Right lobe of liver (tissue), 4 donors: ENCODE measurements at regions not wholly inside any gene's neighbourhood (a gene's known extent, or its start where the extent isn't known, plus 50 kb on each side); places are given as distances from the start of the nearest gene placed in this dataset.

Experiments
- POLR2A ChIP-seq: fragments of 450-650 bp; IDR thresholded peaks from one replicate; pipeline ENCODE4 v1.6.1; 2017; ENCODE audit warnings: antibody characterized with exemption, mild to moderate bottlenecking
- TF ChIP-seq, protein P1 (sequence below), 4 donors: fragments of 200-600 bp in 3 of 4; fragments of 450-650 bp in 1 of 4; IDR thresholded peaks; one replicate each; pipeline versions ENCODE4 v1.5.1 to v1.8.0; 2016 to 2022; ENCODE audit warnings: antibody characterized with exemption in 4 of 4, mild to moderate bottlenecking in 2 of 4
- donor health status: DM: no; HTN: no; CAD: no.
- donor health status: DM: no; HTN: no; CAD: no.
- donor health status: DM: no; HTN: yes; CAD: no.

GRCh38 chr4:115505326-115505725 lies 391.9 kb upstream of the NDST4 start:
- TF ChIP-seq, protein P1, sequence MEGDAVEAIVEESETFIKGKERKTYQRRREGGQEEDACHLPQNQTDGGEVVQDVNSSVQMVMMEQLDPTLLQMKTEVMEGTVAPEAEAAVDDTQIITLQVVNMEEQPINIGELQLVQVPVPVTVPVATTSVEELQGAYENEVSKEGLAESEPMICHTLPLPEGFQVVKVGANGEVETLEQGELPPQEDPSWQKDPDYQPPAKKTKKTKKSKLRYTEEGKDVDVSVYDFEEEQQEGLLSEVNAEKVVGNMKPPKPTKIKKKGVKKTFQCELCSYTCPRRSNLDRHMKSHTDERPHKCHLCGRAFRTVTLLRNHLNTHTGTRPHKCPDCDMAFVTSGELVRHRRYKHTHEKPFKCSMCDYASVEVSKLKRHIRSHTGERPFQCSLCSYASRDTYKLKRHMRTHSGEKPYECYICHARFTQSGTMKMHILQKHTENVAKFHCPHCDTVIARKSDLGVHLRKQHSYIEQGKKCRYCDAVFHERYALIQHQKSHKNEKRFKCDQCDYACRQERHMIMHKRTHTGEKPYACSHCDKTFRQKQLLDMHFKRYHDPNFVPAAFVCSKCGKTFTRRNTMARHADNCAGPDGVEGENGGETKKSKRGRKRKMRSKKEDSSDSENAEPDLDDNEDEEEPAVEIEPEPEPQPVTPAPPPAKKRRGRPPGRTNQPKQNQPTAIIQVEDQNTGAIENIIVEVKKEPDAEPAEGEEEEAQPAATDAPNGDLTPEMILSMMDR (IDR thresholded peaks at IDR 0.05) = no peak
- no peak for TF ChIP-seq POLR2A
